Epithelial cell of proximal tubule (primary cell): ENCODE measurements at regions not wholly inside any gene's neighbourhood (a gene's known extent, or its start where the extent isn't known, plus 50 kb on each side); places are given as distances from the start of the nearest gene placed in this dataset.

Experiments used
- DNase-seq: peaks from one replicate; pipeline ENCODE4 v3.0.0-alpha.2; 2011; ENCODE audit warnings: low read depth
- H3K4me3 ChIP-seq: 2 replicates; pipeline ENCODE4 v1.5.1; 2011; ENCODE audit warnings: low read depth, mild to moderate bottlenecking, low read length
- TF ChIP-seq, protein P1 (sequence below): conservative IDR thresholded peaks from 2 replicates; pipeline ENCODE4 v1.5.1; 2012; ENCODE audit warnings: low read depth, mild to moderate bottlenecking, low read length

GRCh38 chr5:90173299-90174030 is 236.1 kb downstream of the CETN3 start:
- no peak overlapping the region for H3K4me3 ChIP-seq
- TF ChIP-seq, protein P1, sequence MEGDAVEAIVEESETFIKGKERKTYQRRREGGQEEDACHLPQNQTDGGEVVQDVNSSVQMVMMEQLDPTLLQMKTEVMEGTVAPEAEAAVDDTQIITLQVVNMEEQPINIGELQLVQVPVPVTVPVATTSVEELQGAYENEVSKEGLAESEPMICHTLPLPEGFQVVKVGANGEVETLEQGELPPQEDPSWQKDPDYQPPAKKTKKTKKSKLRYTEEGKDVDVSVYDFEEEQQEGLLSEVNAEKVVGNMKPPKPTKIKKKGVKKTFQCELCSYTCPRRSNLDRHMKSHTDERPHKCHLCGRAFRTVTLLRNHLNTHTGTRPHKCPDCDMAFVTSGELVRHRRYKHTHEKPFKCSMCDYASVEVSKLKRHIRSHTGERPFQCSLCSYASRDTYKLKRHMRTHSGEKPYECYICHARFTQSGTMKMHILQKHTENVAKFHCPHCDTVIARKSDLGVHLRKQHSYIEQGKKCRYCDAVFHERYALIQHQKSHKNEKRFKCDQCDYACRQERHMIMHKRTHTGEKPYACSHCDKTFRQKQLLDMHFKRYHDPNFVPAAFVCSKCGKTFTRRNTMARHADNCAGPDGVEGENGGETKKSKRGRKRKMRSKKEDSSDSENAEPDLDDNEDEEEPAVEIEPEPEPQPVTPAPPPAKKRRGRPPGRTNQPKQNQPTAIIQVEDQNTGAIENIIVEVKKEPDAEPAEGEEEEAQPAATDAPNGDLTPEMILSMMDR: no peak
- no peak for DNase-seq

DNA sequence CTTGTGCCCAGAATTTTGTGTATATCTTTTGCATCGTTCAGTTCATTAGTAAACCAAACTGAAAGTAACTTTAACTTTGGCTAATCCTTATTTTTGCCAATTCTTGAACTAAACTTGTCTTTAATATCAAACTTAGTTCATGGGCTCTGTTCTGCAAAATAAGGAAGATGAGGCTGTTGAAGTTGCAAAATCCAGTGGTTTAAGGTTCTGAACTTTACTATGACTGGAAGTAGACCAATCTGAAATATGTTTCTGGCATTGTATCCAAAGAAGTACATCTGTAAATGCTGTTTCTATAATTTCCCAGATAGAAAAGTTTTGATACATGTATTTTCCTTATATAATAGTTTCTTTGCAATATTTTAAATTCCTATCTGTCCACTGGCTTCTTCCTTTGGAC is 238.1 kb downstream of the CETN3 start:
- no peak for DNase-seq
- TF ChIP-seq, protein P1: no peak
- no peak overlapping the region for H3K4me3 ChIP-seq

DNA sequence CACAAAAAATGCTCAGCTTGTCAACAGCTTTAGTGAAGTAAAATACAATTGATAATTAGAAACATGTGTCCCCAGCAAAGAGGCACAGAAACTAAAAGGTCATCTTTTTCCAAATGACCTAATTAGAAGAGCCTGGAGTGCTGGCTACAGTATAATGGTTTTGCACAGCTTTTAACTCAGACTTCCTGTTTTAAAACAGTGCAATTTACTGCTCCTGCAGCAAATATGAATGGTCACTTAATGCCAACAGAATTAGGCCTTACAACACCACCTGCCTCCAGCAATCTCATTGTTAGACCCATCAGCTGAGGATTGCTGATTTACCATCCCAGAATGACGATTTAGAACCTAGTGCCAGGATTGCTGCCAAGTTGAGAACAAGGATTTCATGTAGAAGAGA is 239.3 kb downstream of the CETN3 start:
- TF ChIP-seq, protein P1: no peak
- H3K4me3 ChIP-seq: no peak overlapping the region
- DNase-seq: no peak

DNA sequence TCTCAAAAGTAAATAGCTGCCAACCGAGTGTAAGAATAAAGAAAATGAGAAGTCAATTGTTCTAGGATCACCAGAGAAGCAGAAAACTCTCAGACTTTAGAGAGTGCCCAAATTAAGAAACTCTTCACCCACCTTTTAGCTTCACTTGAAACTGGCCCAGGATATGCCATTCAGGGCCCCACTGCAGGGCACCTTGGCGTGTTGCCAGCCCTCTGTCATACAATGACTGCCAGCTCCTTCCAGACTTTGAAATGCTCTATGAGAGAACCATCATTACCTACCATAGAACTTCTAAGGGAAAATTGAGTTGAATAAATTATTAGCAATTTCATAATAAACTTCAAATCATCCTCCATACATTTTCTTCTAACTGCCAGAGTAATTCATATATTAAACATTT is 240.5 kb downstream of the CETN3 start:
- TF ChIP-seq, protein P1: no peak
- no peak for DNase-seq
- H3K4me3 ChIP-seq: no peak overlapping the region

GRCh38 chr5:90168399-90168798 is 241.2 kb downstream of the CETN3 start:
- no peak for DNase-seq
- TF ChIP-seq, protein P1: no peak
- no peak overlapping the region for H3K4me3 ChIP-seq

DNA sequence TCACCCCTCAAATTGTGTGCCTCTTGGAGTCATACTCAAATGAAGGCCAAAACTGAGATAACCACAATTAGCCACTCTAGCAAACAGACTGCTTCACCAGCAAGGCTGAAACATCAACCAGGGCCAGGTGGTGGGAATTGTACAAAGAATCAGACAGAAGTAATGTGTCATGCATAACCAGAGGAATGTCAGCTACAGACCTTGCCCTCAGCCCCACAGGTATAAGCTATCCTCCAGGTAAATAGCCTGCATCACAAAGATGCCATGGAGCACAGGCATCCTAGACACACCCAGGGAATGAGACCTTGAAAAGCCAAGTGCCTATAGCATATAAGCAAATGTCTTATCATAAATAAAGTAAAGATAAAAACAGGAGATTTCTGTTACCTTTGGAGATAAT is 242.7 kb downstream of the CETN3 start:
- DNase-seq: no peak
- TF ChIP-seq, protein P1: no peak
- H3K4me3 ChIP-seq: no peak overlapping the region

DNA sequence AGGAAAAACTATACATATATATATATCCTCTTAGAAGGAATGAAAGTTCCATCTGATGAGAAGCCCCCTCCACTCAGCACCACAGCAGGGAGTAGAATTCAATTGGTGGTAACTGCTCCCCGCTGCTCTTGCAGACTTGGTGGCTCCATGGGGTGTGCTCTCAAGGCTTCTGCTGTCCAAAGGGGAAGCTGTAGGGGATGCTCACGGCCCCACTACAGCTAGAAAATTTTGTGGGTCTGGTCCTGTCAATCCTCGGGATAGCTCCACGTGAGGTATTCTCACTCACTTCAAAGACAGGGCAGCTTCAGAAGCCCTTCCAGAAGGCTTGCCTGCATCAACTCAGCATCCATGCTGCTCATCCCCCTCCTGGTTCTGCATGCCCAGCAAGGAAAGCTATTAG is 247.2 kb downstream of the CETN3 start:
- no peak for DNase-seq
- TF ChIP-seq, protein P1: no peak
- H3K4me3 ChIP-seq: no peak overlapping the region
